ENCODE measurements at regions not wholly inside any gene's neighbourhood (a gene's known extent, or its start where the extent isn't known, plus 50 kb on each side); places are given as distances from the start of the nearest gene placed in this dataset.
A peak's percentile ranks its signal among the peaks of the same experiment; 100 is the strongest.

GRCh38 chr3:188025555-188025954, 128.4 kb upstream of the LPP start:
- DNase-seq (peak in 2 of 3 donors; percentile 38 to 57), ATAC-seq (peak; percentile 63)
- Histone ChIP-seq H3K36me3 (ENCODE audit: low read depth) (no peaks in the 10 kb centered on the region), H3K4me1 (ENCODE audit: low read depth) (peaks cover 3% of the 10 kb centered on the region), H3K9me3 (no peaks in the 10 kb centered on the region), H3K4me3 (no peak overlapping the region)
- no peak for TF ChIP-seq CTCF (IDR thresholded peaks at IDR 0.05)
- intact Hi-C loops (cut with DNase I, micrococcal nuclease) = no loop called here

- Histone ChIP-seq H3K36me3 (ENCODE audit: low read depth) (no peaks in the 10 kb centered on the region), H3K9me3 (no peaks in the 10 kb centered on the region), H3K4me3 (no peak overlapping the region), H3K4me1 (ENCODE audit: low read depth) (peaks cover 3% of the 10 kb centered on the region)
- peak in 1 of 3 donors; percentile 29 for DNase-seq
- intact Hi-C loops (cut with DNase I, micrococcal nuclease) = no loop called here
- ATAC-seq = peak; percentile 35
- TF ChIP-seq CTCF (IDR thresholded peaks at IDR 0.05) = no peak
These were observed 127.6 kb upstream of the LPP start for GRCh38 chr3:188026191-188026968.

GRCh38 chr3:188031121-188031520, 122.8 kb upstream of the LPP start:
- no peak for TF ChIP-seq CTCF (IDR thresholded peaks at IDR 0.05)
- ATAC-seq (no peak), DNase-seq (no peak)
- Histone ChIP-seq H3K9me3 (no peaks in the 10 kb centered on the region), H3K4me1 (ENCODE audit: low read depth) (peaks cover under 1% of the 10 kb centered on the region), H3K4me3 (no peak overlapping the region), H3K36me3 (ENCODE audit: low read depth) (no peaks in the 10 kb centered on the region)
- intact Hi-C loops (cut with DNase I, micrococcal nuclease) = no loop called here

GRCh38 chr3:188034989-188035388, 119.0 kb upstream of the LPP start:
- no peak for ATAC-seq

GRCh38 chr3:188036375-188037194, 117.4 kb upstream of the LPP start:
- ATAC-seq (peak; percentile 25), DNase-seq (peak in 1 of 3 donors; percentile 24)
- TF ChIP-seq CTCF (IDR thresholded peaks at IDR 0.05) = no peak
- Histone ChIP-seq H3K4me3 (no peak overlapping the region), H3K36me3 (ENCODE audit: low read depth) (no peaks in the 10 kb centered on the region), H3K4me1 (ENCODE audit: low read depth) (peaks cover 13% of the 10 kb centered on the region), H3K9me3 (no peaks in the 10 kb centered on the region)
- intact Hi-C loops (cut with DNase I, micrococcal nuclease) = no loop called here

More at GRCh38 chr3:188034989-188035388, 119.0 kb upstream of the LPP start:
- Histone ChIP-seq H3K9me3 (no peaks in the 10 kb centered on the region), H3K4me3 (no peak overlapping the region), H3K4me1 (ENCODE audit: low read depth) (peaks cover 13% of the 10 kb centered on the region), H3K36me3 (ENCODE audit: low read depth) (no peaks in the 10 kb centered on the region)
- intact Hi-C loops (cut with DNase I, micrococcal nuclease) = no loop called here
- TF ChIP-seq CTCF (IDR thresholded peaks at IDR 0.05) = no peak
- no peak for DNase-seq
